Activated T-helper 2 cell treated with anti-CD3 and anti-CD28 coated beads, Interferon-gamma antibody, Interleukin-2, Interleukin-4, amounts not matched to agents 10 μg/mL and 5 μg/mL and 100 μg/mL, durations not matched to agents 14 hours and 24 hours and 36 hours (primary cell): ENCODE measurements at regions not wholly inside any gene's neighbourhood (a gene's known extent, or its start where the extent isn't known, plus 50 kb on each side); places are given as distances from the start of the nearest gene placed in this dataset.

Experiments
- DNase-seq: peaks from one replicate; pipeline ENCODE4 v3.0.0; 2021; ENCODE audit warnings: low spot score
- H3K27ac Mint-ChIP-seq: one replicate; pipeline ENCODE4 v1.8.0; 2021; ENCODE audit warnings: mixed read lengths
- H3K27me3 Mint-ChIP-seq: one replicate; pipeline ENCODE4 v1.8.0; 2021; ENCODE audit warnings: low read depth, mixed read lengths
- H3K36me3 Mint-ChIP-seq: one replicate; pipeline ENCODE4 v1.8.0; 2021; ENCODE audit warnings: low read depth, mixed read lengths
- H3K4me1 Mint-ChIP-seq: one replicate; pipeline ENCODE4 v1.8.0; 2021; ENCODE audit warnings: low read depth, mixed read lengths
- H3K4me3 Mint-ChIP-seq: one replicate; pipeline ENCODE4 v1.8.0; 2021; ENCODE audit warnings: low read depth, mild to moderate bottlenecking, moderate library complexity, mixed read lengths
- H3K9me3 Mint-ChIP-seq: one replicate; pipeline ENCODE4 v1.8.0; 2021; ENCODE audit warnings: mixed read lengths
- intact Hi-C: fragments of 100-400 bp; cut with micrococcal nuclease; formaldehyde crosslinking; loops from one replicate; pipeline ENCODE4 v1.15.1; 2023

- H3K27ac Mint-ChIP-seq = no peak overlapping the region
- DNase-seq = no peak
- intact Hi-C loops = no loop called here
- no peak overlapping the region for H3K4me3 Mint-ChIP-seq
- no peaks in the 10 kb centered on the region for H3K9me3 Mint-ChIP-seq
- H3K27me3 Mint-ChIP-seq = no peaks in the 10 kb centered on the region
- no peaks in the 10 kb centered on the region for H3K36me3 Mint-ChIP-seq
- no peaks in the 10 kb centered on the region for H3K4me1 Mint-ChIP-seq
Measured at GRCh38 chr22:48941033-48941902, 886.4 kb downstream of the BRD1 start.

GRCh38 chr22:48940266-48941032 is 887.2 kb downstream of the BRD1 start:
- Mint-ChIP-seq H3K9me3 (no peaks in the 10 kb centered on the region), H3K4me1 (no peaks in the 10 kb centered on the region), H3K36me3 (no peaks in the 10 kb centered on the region), H3K4me3 (no peak overlapping the region), H3K27me3 (no peaks in the 10 kb centered on the region), H3K27ac (no peak overlapping the region)
- intact Hi-C loops = no loop called here
- DNase-seq = no peak

- no peak overlapping the region for H3K4me3 Mint-ChIP-seq
- H3K27me3 Mint-ChIP-seq = no peaks in the 10 kb centered on the region
- H3K36me3 Mint-ChIP-seq = no peaks in the 10 kb centered on the region
- H3K9me3 Mint-ChIP-seq = peaks cover 3% of the 10 kb centered on the region
- H3K27ac Mint-ChIP-seq = no peak overlapping the region
- DNase-seq = no peak
- intact Hi-C loops = no loop called here
- H3K4me1 Mint-ChIP-seq = no peaks in the 10 kb centered on the region
Measured at GRCh38 chr22:48939441-48940265, 888.0 kb downstream of the BRD1 start.

DNA sequence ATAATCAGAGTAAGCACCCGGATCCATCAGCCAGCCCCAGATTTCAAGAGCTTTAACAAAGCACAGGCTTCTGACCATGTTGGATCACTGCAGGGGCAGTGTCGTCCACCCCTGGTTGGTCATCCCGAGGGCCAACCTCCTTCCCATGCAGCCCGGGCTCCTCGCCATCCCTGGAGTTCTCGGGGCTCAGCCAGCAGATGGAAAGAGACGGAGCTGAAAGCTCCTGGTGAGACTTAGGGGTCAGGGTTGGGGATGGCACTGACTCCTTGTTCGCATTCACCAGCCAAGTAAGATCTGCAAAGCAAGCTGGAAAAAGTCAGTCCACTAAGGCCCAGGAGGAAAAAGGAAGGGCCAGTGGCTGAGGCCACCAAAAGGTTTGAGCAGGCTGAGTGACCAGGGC is 888.9 kb downstream of the BRD1 start:
- Mint-ChIP-seq H3K27ac (no peak overlapping the region), H3K4me1 (no peaks in the 10 kb centered on the region)
- no peak for DNase-seq

GRCh38 chr22:48937032-48937639 is 890.5 kb downstream of the BRD1 start:
- Mint-ChIP-seq H3K4me1 (no peaks in the 10 kb centered on the region), H3K27ac (no peak overlapping the region)

More for the DNA sequence above, 888.9 kb downstream of the BRD1 start:
- no peak overlapping the region for H3K4me3 Mint-ChIP-seq
- peaks cover 8% of the 10 kb centered on the region for H3K9me3 Mint-ChIP-seq
- intact Hi-C loops = no loop called here
- no peaks in the 10 kb centered on the region for H3K27me3 Mint-ChIP-seq
- H3K36me3 Mint-ChIP-seq = no peaks in the 10 kb centered on the region

GRCh38 chr22:48936391-48936790 is 891.3 kb downstream of the BRD1 start:
- no peak for DNase-seq
- no peaks in the 10 kb centered on the region for H3K36me3 Mint-ChIP-seq
- peaks cover 8% of the 10 kb centered on the region for H3K9me3 Mint-ChIP-seq
- no peaks in the 10 kb centered on the region for H3K27me3 Mint-ChIP-seq
- H3K27ac Mint-ChIP-seq = no peak overlapping the region
- intact Hi-C loops = no loop called here
- no peaks in the 10 kb centered on the region for H3K4me1 Mint-ChIP-seq
- H3K4me3 Mint-ChIP-seq = no peak overlapping the region

More at GRCh38 chr22:48937032-48937639, 890.5 kb downstream of the BRD1 start:
- H3K27me3 Mint-ChIP-seq = no peaks in the 10 kb centered on the region
- no peak for DNase-seq
- H3K4me3 Mint-ChIP-seq = no peak overlapping the region
- H3K36me3 Mint-ChIP-seq = no peaks in the 10 kb centered on the region
- intact Hi-C loops = no loop called here
- peaks cover 8% of the 10 kb centered on the region for H3K9me3 Mint-ChIP-seq

DNA sequence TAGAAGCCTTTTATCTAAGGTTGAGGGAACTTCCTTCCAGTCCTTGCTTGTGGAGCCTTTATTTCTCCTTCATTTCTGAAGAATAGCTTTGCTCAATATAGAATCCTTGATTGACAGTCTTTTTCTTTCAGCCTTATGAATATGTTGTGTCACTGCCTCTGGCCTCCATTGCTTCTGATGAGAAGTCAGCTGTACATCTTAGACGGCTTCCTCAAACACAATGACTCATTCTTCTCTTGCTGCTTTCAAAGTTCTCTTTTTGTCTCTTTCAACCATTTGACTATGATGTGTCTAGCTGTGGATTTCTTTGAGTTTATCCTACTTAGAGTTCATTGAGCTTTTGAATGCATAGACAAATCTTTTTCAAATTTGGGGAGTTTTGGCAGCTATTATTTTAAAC is 893.2 kb downstream of the BRD1 start:
- H3K4me3 Mint-ChIP-seq = no peak overlapping the region
- H3K9me3 Mint-ChIP-seq = peaks cover 8% of the 10 kb centered on the region
- H3K36me3 Mint-ChIP-seq = no peaks in the 10 kb centered on the region
- intact Hi-C loops = no loop called here
- H3K4me1 Mint-ChIP-seq = no peaks in the 10 kb centered on the region
- H3K27ac Mint-ChIP-seq = no peak overlapping the region
- peaks cover 2% of the 10 kb centered on the region for H3K27me3 Mint-ChIP-seq
- no peak for DNase-seq

DNA sequence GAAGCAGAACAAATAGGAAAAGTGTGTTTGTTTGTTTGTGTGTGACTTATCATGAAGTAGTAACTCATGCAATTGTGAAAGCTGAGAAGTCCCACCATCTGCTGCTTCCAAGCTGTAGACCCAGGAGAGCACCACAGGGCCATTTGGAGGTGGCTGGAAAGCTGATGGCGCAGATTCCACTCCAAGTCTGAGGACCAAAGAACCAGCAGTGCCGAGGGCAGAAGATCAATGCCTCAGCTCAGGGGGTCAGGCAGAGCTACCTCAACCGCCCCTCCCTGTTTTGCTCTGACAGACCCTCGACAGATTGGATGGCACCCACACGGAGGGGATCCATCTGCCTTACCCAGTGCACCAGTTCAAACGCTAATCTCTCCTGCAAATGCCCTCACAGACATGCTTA is 896.2 kb downstream of the BRD1 start:
- no peak for DNase-seq
- Mint-ChIP-seq H3K9me3 (peaks cover 8% of the 10 kb centered on the region), H3K4me1 (no peaks in the 10 kb centered on the region), H3K27ac (no peak overlapping the region), H3K4me3 (no peak overlapping the region), H3K27me3 (peaks cover 2% of the 10 kb centered on the region), H3K36me3 (no peaks in the 10 kb centered on the region)
- intact Hi-C loops = no loop called here

DNA sequence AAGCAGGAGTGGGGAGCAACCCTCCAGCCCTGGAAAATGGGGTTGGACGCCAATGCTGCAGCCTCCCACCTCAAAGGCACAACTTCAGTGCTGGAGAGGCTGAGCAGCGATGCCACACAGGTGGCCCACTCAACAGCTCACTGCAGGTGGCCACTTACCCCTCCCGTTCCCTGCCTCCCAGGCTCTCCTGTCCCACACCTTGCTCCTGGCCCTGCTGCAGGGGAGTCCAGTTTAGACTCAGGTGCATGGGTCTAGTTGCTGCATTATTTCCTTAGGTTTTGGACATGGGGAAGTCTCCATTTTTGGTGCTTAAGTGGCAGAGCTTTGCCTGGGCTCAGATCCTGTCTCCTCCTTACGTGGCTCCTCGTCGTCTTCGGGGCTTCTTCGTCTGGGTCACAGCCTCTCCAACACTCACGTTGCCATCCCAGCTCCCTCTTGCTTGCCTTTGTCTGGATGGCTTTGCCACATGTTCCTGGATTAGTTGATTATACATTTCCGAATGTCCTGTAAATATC is 898.3 kb downstream of the BRD1 start:
- Mint-ChIP-seq H3K4me1 (no peaks in the 10 kb centered on the region), H3K4me3 (no peak overlapping the region), H3K27ac (no peak overlapping the region), H3K36me3 (no peaks in the 10 kb centered on the region), H3K27me3 (peaks cover 2% of the 10 kb centered on the region), H3K9me3 (peaks cover 1% of the 10 kb centered on the region)
- no peak for DNase-seq
- intact Hi-C loops = no loop called here

GRCh38 chr22:48927591-48927990 is 900.1 kb downstream of the BRD1 start:
- Mint-ChIP-seq H3K27ac (no peak overlapping the region), H3K9me3 (no peaks in the 10 kb centered on the region), H3K27me3 (peaks cover 2% of the 10 kb centered on the region), H3K36me3 (no peaks in the 10 kb centered on the region), H3K4me3 (no peak overlapping the region), H3K4me1 (no peaks in the 10 kb centered on the region)
- DNase-seq = no peak
- intact Hi-C loops = no loop called here

- intact Hi-C loops = no loop called here
- H3K27me3 Mint-ChIP-seq = peaks cover 2% of the 10 kb centered on the region
- no peaks in the 10 kb centered on the region for H3K36me3 Mint-ChIP-seq
- no peak for DNase-seq
- H3K9me3 Mint-ChIP-seq = no peaks in the 10 kb centered on the region
- no peak overlapping the region for H3K4me3 Mint-ChIP-seq
- no peak overlapping the region for H3K27ac Mint-ChIP-seq
- H3K4me1 Mint-ChIP-seq = no peaks in the 10 kb centered on the region
Measured at GRCh38 chr22:48926643-48927042, 901.0 kb downstream of the BRD1 start.

- H3K9me3 Mint-ChIP-seq = no peaks in the 10 kb centered on the region
- DNase-seq = no peak
- H3K27me3 Mint-ChIP-seq = peaks cover 2% of the 10 kb centered on the region
- H3K4me1 Mint-ChIP-seq = no peaks in the 10 kb centered on the region
- no peak overlapping the region for H3K27ac Mint-ChIP-seq
- H3K36me3 Mint-ChIP-seq = no peaks in the 10 kb centered on the region
- H3K4me3 Mint-ChIP-seq = no peak overlapping the region
- intact Hi-C loops = no loop called here
Measured at GRCh38 chr22:48926136-48926535, 901.5 kb downstream of the BRD1 start.
